ENCODE measurements at regions not wholly inside any gene's neighbourhood (a gene's known extent, or its start where the extent isn't known, plus 50 kb on each side); places are given as distances from the start of the nearest gene placed in this dataset.

- no peak for DNase-seq
- intact Hi-C loops (cut with DNase I) = no loop called here
Observed at GRCh38 chr6:4282926-4283325, 147.6 kb upstream of the ECI2 start.

GRCh38 chr6:4281341-4282293 is 146.2 kb upstream of the ECI2 start:
- TF ChIP-seq POLR2A (IDR thresholded peaks at IDR 0.05) = no peak
- TF ChIP-seq CTCF (IDR thresholded peaks at IDR 0.05) = peak in 5 of 6 experiments; percentile 23 to 41 (median 37)
- Histone ChIP-seq H3K4me1 (replicated peaks in 1 of 2) (peaks cover 4 to 7% of the 10 kb centered on the region in 2 donors), H3K27me3 (no peaks in the 10 kb centered on the region), H3K9me3 (replicated peaks in 1 of 3) (no peaks in the 10 kb centered on the region), H3K4me3 (peak overlapping the region in 2 of 4 donors; percentile 10 to 63), H3K27ac (peak overlapping the region in 1 of 5 donors; percentile 29), H3K36me3 (replicated peaks in 1 of 2) (no peaks in the 10 kb centered on the region)
- DNase-seq = peak; percentile 35 to 75 (median 62)
- intact Hi-C loops (cut with DNase I) = no loop called here
- WGBS, 4 donors = 26 to 40% (median 33%) methylated on average over 34 to 46 of the region's 46 CpGs

More at GRCh38 chr6:4282926-4283325, 147.6 kb upstream of the ECI2 start:
- Histone ChIP-seq H3K4me3 (no peak overlapping the region), H3K36me3 (replicated peaks in 1 of 2) (no peaks in the 10 kb centered on the region), H3K27ac (no peak overlapping the region), H3K4me1 (replicated peaks in 1 of 2) (peaks cover 4 to 7% of the 10 kb centered on the region in 2 donors), H3K27me3 (no peaks in the 10 kb centered on the region), H3K9me3 (replicated peaks in 1 of 3) (no peaks in the 10 kb centered on the region)
- TF ChIP-seq POLR2A (IDR thresholded peaks at IDR 0.05) (no peak), CTCF (IDR thresholded peaks at IDR 0.05) (no peak)
- 82 to 91% (median 87%) methylated on average over 4 of the region's 4 CpGs for WGBS, 4 donors

GRCh38 chr6:4280707-4281106 is 145.3 kb upstream of the ECI2 start:
- Histone ChIP-seq H3K27ac (no peak overlapping the region), H3K36me3 (replicated peaks in 1 of 2) (no peaks in the 10 kb centered on the region), H3K4me3 (no peak overlapping the region), H3K27me3 (no peaks in the 10 kb centered on the region), H3K4me1 (replicated peaks in 1 of 2) (peaks cover 4 to 7% of the 10 kb centered on the region in 2 donors), H3K9me3 (replicated peaks in 1 of 3) (no peaks in the 10 kb centered on the region)
- peak; percentile 28 to 88 (median 74) for DNase-seq
- 38 to 60% (median 50%) methylated on average over 1 of the region's 1 CpG; no CpG with 5 or more reads in 1 of the 4 donors for WGBS, 4 donors
- no peak for TF ChIP-seq CTCF (IDR thresholded peaks at IDR 0.05)
- no peak for TF ChIP-seq POLR2A (IDR thresholded peaks at IDR 0.05)
- intact Hi-C loops (cut with DNase I) = no loop called here

GRCh38 chr6:4280031-4280430 is 144.7 kb upstream of the ECI2 start:
- no peak for DNase-seq
- TF ChIP-seq POLR2A (IDR thresholded peaks at IDR 0.05) = no peak
- TF ChIP-seq CTCF (IDR thresholded peaks at IDR 0.05) = no peak
- Histone ChIP-seq H3K27me3 (no peaks in the 10 kb centered on the region), H3K36me3 (replicated peaks in 1 of 2) (no peaks in the 10 kb centered on the region), H3K9me3 (replicated peaks in 1 of 3) (no peaks in the 10 kb centered on the region), H3K27ac (no peak overlapping the region), H3K4me3 (no peak overlapping the region), H3K4me1 (replicated peaks in 1 of 2) (peaks cover 4 to 9% of the 10 kb centered on the region in 2 donors)
- WGBS, 4 donors = 90 to 98% (median 96%) methylated on average over 7 of the region's 7 CpGs
- intact Hi-C loops (cut with DNase I) = no loop called here

All from adrenal gland (tissue), 9 donors.